Tibial nerve (tissue), 4 donors: ENCODE measurements at regions not wholly inside any gene's neighbourhood (a gene's known extent, or its start where the extent isn't known, plus 50 kb on each side); places are given as distances from the start of the nearest gene placed in this dataset.
"Not testable (repeated sequence)": the region's sequence is repeated elsewhere in the genome, so short reads cannot be mapped to it uniquely, and the experiment has no call there.

Experiments used
- DNase-seq, 2 donors: peaks; one replicate each; pipeline ENCODE4 v3.0.0-alpha.2; 2019; ENCODE audit warnings: low spot score in 2 of 2
- H3K27ac ChIP-seq, 4 donors: fragments of 200-600 bp; sonication (generic) in 3 of 4; one replicate each; pipeline ENCODE4 v1.5.1; 2017 to 2019; ENCODE audit warnings: mild to moderate bottlenecking in 1 of 4
- H3K27me3 ChIP-seq, 2 donors: fragments of 200-600 bp; sonication (generic) in 1 of 2; one replicate each; pipeline versions ENCODE4 v1.5.1 to v1.6.0; 2017 to 2019
- H3K36me3 ChIP-seq, 3 donors: fragments of 200-600 bp; sonication (generic); one replicate each; pipeline ENCODE4 v1.5.1; 2018 to 2019
- H3K4me1 ChIP-seq, 4 donors: fragments of 200-600 bp; sonication (generic) in 3 of 4; one replicate each; pipeline ENCODE4 v1.5.1; 2017 to 2019
- H3K4me3 ChIP-seq, 4 donors: fragments of 200-600 bp; sonication (generic) in 3 of 4; one replicate each; pipeline ENCODE4 v1.5.1; 2017 to 2019; ENCODE audit warnings: mild to moderate bottlenecking in 1 of 4, moderate library complexity in 1 of 4
- H3K9me3 ChIP-seq, 4 donors: fragments of 200-600 bp; sonication (generic) in 3 of 4; one replicate each; pipeline ENCODE4 v1.5.1; 2017 to 2019
- CTCF ChIP-seq, 5 experiments: fragments of 200-600 bp in 3 of 5; fragments of 450-650 bp in 2 of 5; sonication (generic) in 3 of 5; IDR thresholded peaks; one replicate each; pipeline ENCODE4 v1.5.1; 2016 to 2019; ENCODE audit warnings: antibody characterized with exemption in 5 of 5, mild to moderate bottlenecking in 3 of 5, moderate library complexity in 2 of 5
- EP300 ChIP-seq, 2 donors: sonication (generic); formaldehyde crosslinking; IDR thresholded peaks; one replicate each; pipeline ENCODE4 v1.6.1; 2017; ENCODE audit warnings: antibody characterized with exemption in 2 of 2, mild to moderate bottlenecking in 1 of 2
- POLR2A ChIP-seq, 2 donors: fragments of 450-650 bp; IDR thresholded peaks; one replicate each; pipeline ENCODE4 v1.6.1; 2017; ENCODE audit warnings: antibody characterized with exemption in 2 of 2, mild to moderate bottlenecking in 2 of 2, moderate library complexity in 2 of 2
- WGBS, 2 donors: methylation state at CpG; one replicate each; pipeline ENCODE4 v1.1.5; 2018; 5-methylcytosine and 5-hydroxymethylcytosine counted together

- 46 to 50% methylated on average over 13 of the region's 13 CpGs for WGBS, 2 donors
- peak in 1 of 2 donors; percentile 60 for DNase-seq
- H3K27ac ChIP-seq: peak overlapping the region in 3 of 4 donors; percentile 29 to 52 (median 42)
Measured at GRCh38 chr6:137811121-137811915, 55.7 kb upstream of the TNFAIP3 start.

DNA sequence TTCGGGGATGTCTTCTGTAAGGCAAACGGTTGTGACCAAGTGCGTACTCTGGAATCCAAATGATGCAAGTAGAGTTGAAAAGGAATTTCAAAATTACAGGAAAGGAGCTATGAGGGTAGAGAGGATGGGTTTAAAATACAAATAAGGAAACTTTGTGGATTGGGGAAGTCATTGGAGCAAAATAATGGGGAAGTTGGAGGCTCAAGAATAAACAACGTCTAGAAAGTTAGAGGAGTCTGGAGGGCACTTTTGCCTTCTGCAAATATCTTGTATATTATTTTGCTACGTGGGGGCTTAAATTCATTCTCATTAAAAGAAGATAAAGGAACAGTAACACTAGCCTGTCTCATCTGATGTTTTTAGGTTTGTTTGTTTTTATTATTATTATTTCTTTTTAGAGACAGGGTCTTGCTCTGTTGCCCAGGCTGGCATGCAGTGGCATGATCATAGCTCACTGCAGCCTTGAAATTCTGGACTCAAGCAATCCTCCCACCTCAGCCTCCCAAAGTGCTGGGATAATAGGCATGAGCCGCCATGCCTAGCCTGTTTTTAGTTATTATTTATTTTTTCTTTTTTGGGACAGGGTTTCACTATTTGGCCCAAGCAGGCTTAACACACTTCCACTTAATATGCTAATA lies 55.0 kb upstream of the TNFAIP3 start:
- no peak for DNase-seq
- no peaks in the 10 kb centered on the region for H3K36me3 ChIP-seq
- H3K4me1 ChIP-seq: peaks cover 0 to 6% (median 2%) of the 10 kb centered on the region in 4 donors
- 71 to 83% methylated on average over 6 of the region's 6 CpGs for WGBS, 2 donors
- no peaks in the 10 kb centered on the region for H3K9me3 ChIP-seq
- H3K4me3 ChIP-seq: no peak overlapping the region
- no peaks in the 10 kb centered on the region for H3K27me3 ChIP-seq
- peak overlapping the region in 3 of 4 donors; percentile 29 to 52 (median 38) for H3K27ac ChIP-seq
- TF ChIP-seq POLR2A (IDR thresholded peaks at IDR 0.05): no peak
- no peak for TF ChIP-seq EP300 (IDR thresholded peaks at IDR 0.05)
- TF ChIP-seq CTCF (IDR thresholded peaks at IDR 0.05): no peak

More at GRCh38 chr6:137811121-137811915, 55.7 kb upstream of the TNFAIP3 start:
- H3K4me1 ChIP-seq: peaks cover 0 to 6% (median 2%) of the 10 kb centered on the region in 4 donors
- TF ChIP-seq POLR2A (IDR thresholded peaks at IDR 0.05): no peak
- TF ChIP-seq EP300 (IDR thresholded peaks at IDR 0.05): peak in 1 of 2 donors; percentile 84
- no peak overlapping the region for H3K4me3 ChIP-seq
- no peaks in the 10 kb centered on the region for H3K27me3 ChIP-seq
- no peaks in the 10 kb centered on the region for H3K36me3 ChIP-seq
- H3K9me3 ChIP-seq: no peaks in the 10 kb centered on the region

GRCh38 chr6:137813308-137813970 lies 53.6 kb upstream of the TNFAIP3 start:
- no peak overlapping the region for H3K27ac ChIP-seq
- H3K4me1 ChIP-seq: peaks cover 0 to 6% (median 2%) of the 10 kb centered on the region in 4 donors
- H3K4me3 ChIP-seq: no peak overlapping the region
- no peaks in the 10 kb centered on the region for H3K36me3 ChIP-seq
- no peaks in the 10 kb centered on the region for H3K27me3 ChIP-seq
- 86 to 89% methylated on average over 4 of the region's 4 CpGs for WGBS, 2 donors
- no peak for TF ChIP-seq CTCF (IDR thresholded peaks at IDR 0.05)
- TF ChIP-seq EP300 (IDR thresholded peaks at IDR 0.05): no peak
- no peak for TF ChIP-seq POLR2A (IDR thresholded peaks at IDR 0.05)
- no peaks in the 10 kb centered on the region for H3K9me3 ChIP-seq
- no peak for DNase-seq

DNA sequence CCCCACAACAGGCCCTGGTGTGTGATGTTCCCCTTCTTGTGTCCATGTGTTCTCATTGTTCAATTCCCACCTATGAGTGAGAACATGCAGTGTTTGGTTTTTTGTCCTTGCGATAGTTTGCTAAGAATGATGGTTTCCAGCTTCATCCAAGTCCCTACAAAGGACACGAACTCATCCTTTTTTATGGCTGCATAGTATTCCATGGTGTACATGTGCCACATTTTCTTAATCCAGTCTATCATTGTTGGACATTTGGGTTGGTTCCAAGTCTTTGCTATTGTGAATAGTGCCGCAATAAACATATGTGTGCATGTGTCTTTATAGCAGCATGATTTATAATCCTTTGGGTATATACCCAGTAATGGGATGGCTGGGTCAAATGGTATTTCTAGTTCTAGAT lies 53.0 kb upstream of the TNFAIP3 start:
- not testable (repeated sequence) for H3K4me3 ChIP-seq, H3K36me3 ChIP-seq, H3K4me1 ChIP-seq, H3K9me3 ChIP-seq, H3K27ac ChIP-seq, H3K27me3 ChIP-seq, DNase-seq
- WGBS, 2 donors: 93 to 94% methylated on average over 2 to 3 of the region's 3 CpGs

GRCh38 chr6:137815692-137816091 lies 51.4 kb upstream of the TNFAIP3 start:
- TF ChIP-seq POLR2A (IDR thresholded peaks at IDR 0.05) (no peak), EP300 (IDR thresholded peaks at IDR 0.05) (no peak), CTCF (IDR thresholded peaks at IDR 0.05) (no peak)
- no peak overlapping the region for H3K27ac ChIP-seq
- peaks cover 0 to 15% (median 3%) of the 10 kb centered on the region in 4 donors for H3K4me1 ChIP-seq
- no peak for DNase-seq
- H3K27me3 ChIP-seq: no peaks in the 10 kb centered on the region
- no peaks in the 10 kb centered on the region for H3K36me3 ChIP-seq
- WGBS, 2 donors: 73 to 75% methylated on average over 1 of the region's 1 CpG
- no peak overlapping the region for H3K4me3 ChIP-seq
- H3K9me3 ChIP-seq: no peaks in the 10 kb centered on the region
